Inflammatory macrophage (primary cell): ENCODE measurements at regions not wholly inside any gene's neighbourhood (a gene's known extent, or its start where the extent isn't known, plus 50 kb on each side); places are given as distances from the start of the nearest gene placed in this dataset.
A peak's percentile ranks its signal among the peaks of the same experiment; 100 is the strongest.

Source experiments
- DNase-seq, 2 donors: peaks; one replicate each; pipeline ENCODE4 v3.0.0-alpha.2; 2020 to 2022

GRCh38 chr7:156219307-156220077, 407.2 kb upstream of the SHH start:
- no peak for DNase-seq

GRCh38 chr7:156218544-156219306, 406.5 kb upstream of the SHH start:
- no peak for DNase-seq

- no peak for DNase-seq
Measured at GRCh38 chr7:156217803-156218202, 405.5 kb upstream of the SHH start.

GRCh38 chr7:156209087-156209486, 396.8 kb upstream of the SHH start:
- DNase-seq: no peak

- no peak for DNase-seq
Measured at GRCh38 chr7:156207306-156207705, 395.0 kb upstream of the SHH start.

- no peak for DNase-seq
Measured at GRCh38 chr7:156206174-156206573, 393.9 kb upstream of the SHH start.

- no peak for DNase-seq
Measured at GRCh38 chr7:156204820-156205219, 392.6 kb upstream of the SHH start.

GRCh38 chr7:156203923-156204322, 391.7 kb upstream of the SHH start:
- no peak for DNase-seq

DNA sequence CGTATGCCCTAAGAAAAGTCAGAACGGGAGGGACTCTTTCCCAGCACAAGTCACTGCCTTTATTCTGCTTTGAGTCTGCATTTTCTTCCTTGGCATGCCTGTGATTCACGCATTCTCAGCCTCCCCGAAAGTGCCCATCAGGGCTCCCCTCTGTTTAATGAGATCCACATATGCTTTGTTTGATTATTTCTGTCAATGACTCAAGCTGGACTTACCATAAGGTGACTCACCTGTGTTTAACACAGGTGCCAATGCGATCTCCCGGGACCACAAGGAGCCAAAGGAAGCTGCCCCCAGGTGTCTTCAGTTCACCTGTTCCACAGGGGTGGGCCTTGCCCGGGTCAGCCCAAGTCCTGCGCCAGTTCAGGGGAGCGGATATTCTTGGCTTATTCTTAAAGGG, 386.0 kb upstream of the SHH start:
- no peak for DNase-seq

- DNase-seq: no peak
Measured at GRCh38 chr7:156196649-156197048, 384.4 kb upstream of the SHH start.

- DNase-seq: no peak
Measured at GRCh38 chr7:156195276-156195675, 383.0 kb upstream of the SHH start.

DNA sequence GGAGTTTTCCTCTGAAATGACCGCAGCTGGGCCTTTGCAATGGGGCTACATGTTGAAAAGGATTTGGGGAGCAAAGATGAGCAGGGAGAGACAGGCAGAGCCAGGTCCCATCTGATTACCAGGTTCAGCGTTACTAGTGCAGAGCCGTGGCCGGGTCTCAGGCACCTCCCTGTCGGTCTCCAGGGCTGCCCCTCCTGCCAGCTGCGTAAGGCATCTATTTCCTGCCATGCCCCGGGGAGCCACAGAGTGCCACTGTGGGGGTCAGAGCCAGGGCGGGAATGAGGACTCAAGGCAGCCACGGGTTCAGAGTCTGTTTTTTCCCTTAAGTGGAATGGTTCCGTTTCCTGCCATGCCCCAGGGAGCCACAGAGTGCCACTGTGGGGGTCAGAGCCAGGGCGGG, 382.6 kb upstream of the SHH start:
- no peak for DNase-seq

DNA sequence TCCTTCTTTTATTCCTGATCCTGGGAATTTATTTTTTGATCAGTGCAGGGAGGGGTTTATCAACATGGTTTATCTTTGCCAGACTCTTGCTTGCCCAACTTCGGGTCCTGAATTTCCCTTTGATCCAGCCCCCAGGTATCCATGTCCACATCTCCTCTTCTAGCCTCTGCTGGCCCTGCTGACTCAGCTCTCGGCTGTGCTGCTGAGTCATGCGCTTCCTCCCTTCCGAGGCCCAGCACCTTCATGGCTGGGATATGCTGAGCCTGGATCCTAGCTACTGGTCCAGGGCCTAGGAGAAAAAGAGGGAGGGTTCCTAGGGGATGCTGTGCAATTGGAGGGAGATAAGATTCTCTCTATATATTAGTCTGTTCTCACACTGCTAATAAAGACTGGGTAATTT, 380.7 kb upstream of the SHH start:
- no peak for DNase-seq

- no peak for DNase-seq
Measured at GRCh38 chr7:156191090-156191489, 378.8 kb upstream of the SHH start.

DNA sequence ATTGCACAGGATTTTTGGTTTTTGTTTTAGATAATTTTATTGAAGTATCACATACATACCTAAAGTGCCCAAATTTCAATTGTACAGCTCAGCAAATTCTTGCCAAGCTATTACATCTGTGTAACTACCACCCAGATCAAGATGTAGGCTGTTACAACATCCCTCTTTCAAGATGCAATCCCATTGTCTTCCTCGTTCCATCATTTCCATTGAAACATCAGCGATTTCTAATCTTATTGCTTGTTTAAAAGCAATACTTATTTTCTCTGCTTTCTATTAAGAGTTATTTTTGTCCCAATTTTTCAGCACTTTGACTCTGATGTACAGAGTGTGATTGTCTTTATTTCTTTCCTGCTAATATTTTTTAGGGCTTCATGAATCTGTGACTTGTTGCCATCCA, 372.8 kb upstream of the SHH start:
- DNase-seq: no peak

GRCh38 chr7:156184164-156184563, 371.9 kb upstream of the SHH start:
- DNase-seq: peak in 1 of 2 donors; percentile 21

GRCh38 chr7:156180451-156181229, 368.4 kb upstream of the SHH start:
- no peak for DNase-seq

DNA sequence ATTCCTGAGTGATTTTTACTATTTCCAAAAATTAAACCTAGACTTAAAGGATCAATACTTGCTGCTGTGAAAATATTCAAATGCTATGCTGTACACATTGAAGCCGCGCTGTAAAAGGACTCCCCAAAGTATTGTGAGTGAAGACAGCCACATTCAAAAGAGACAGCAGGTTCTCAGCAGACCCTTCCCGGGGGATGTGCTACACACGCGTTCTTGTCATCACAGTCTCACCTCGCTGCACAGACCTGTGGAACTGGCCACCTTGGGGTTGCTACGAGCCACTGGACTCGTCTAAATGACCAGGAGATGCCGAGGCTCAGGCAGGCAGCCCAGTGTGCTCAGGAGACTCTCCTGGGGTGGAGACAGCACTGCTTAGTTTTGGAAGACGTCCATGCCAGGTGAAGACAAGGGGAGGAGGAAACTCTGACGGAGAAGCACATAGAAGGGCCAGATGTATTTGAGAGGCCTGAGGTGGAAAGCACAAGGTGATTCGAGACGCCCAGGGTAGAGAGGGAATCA, 367.7 kb upstream of the SHH start:
- DNase-seq: no peak

DNA sequence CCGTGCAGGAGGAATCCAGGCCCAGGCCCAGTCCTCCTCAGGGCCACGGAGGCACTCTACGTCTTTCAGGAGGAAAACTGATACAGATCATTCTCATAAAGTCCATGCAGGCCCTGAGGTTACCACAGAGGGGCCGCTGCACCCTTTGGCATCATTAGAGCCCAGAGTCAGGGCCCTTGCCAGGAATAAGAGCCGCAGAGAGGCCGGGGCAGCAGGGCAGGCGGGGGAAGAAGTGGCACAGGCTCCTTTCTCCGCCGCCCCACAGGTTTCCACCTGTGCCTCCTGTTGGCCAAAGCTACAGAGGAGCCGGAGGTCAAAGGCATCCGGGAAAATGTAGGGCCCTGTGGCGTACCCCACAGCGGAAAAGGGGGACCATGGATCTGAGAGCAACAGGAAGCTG, 366.6 kb upstream of the SHH start:
- no peak for DNase-seq

DNA sequence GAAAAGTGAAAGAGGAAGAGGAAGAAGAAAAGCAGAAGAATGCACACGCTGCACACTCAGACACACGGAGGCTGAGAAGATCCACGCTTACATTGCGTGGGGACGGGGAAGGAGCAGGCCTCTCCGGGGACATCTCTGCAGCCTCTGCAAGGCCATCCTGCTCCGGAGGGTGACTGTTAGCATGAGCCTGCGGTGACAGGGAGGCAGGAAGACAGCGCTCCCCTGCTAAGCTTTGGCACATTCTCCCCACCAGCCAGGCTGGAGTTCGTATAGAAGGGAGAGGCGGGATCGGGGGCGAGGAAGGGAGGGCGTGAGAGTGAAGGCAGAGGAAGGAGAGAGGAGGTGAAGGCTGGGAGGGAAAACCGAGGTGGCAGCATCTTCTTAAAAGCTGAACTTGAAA, 366.0 kb upstream of the SHH start:
- peak in 1 of 2 donors; percentile 2 for DNase-seq

GRCh38 chr7:156177422-156178055, 365.3 kb upstream of the SHH start:
- DNase-seq: no peak

GRCh38 chr7:156176039-156176438, 363.8 kb upstream of the SHH start:
- DNase-seq: no peak

DNA sequence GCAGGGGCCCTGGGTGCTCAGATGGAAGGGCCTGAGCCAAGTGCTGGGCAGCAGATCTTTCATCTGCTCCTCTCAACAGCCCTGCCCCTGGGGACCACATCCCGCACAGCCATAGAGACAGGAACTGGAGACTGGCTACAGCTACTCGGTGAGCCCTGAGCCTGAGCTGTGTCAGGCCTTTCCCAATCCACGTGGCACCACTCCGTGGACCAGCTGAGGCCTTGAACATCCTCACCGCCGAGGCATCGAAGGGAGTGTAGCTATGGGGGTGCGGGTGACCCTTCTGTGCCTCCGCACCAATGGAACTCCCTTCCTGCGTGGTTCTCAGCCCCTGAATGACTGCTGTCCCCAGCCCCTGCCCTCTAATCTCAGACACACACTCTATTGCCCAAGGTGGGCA, 362.7 kb upstream of the SHH start:
- no peak for DNase-seq
